Skeletal muscle tissue (tissue), 3 donors: ENCODE measurements at regions not wholly inside any gene's neighbourhood (a gene's known extent, or its start where the extent isn't known, plus 50 kb on each side); places are given as distances from the start of the nearest gene placed in this dataset.
"Not testable (repeated sequence)": the region's sequence is repeated elsewhere in the genome, so short reads cannot be mapped to it uniquely, and the experiment has no call there.

Experiments used
- H3K27ac ChIP-seq: one replicate; pipeline ENCODE4 v1.7.0; 2013; ENCODE audit warnings: mild to moderate bottlenecking, low read depth, low read length, inconsistent platforms
- H3K27me3 ChIP-seq, 3 donors: one replicate each; pipeline ENCODE4 v1.7.0; 2013; ENCODE audit warnings: low read length in 3 of 3; ENCODE audit not compliant: control insufficient read depth in 3 of 3, insufficient read depth in 3 of 3
- H3K36me3 ChIP-seq, 3 donors: one replicate each; pipeline ENCODE4 v1.7.0; 2013; ENCODE audit warnings: low read length in 3 of 3; ENCODE audit not compliant: control insufficient read depth in 3 of 3, insufficient read depth in 3 of 3
- H3K4me1 ChIP-seq, 3 donors: one replicate each; pipeline ENCODE4 v1.7.0; 2013; ENCODE audit warnings: low read length in 3 of 3, mild to moderate bottlenecking in 3 of 3; ENCODE audit not compliant: control insufficient read depth in 3 of 3, insufficient read depth in 3 of 3
- H3K4me3 ChIP-seq, 3 donors: one replicate each; pipeline ENCODE4 v1.7.0; 2013; ENCODE audit warnings: low read length in 3 of 3
- H3K9ac ChIP-seq, 3 donors: one replicate each; pipeline ENCODE4 v1.7.0; 2013; ENCODE audit warnings: low read length in 3 of 3, mild to moderate bottlenecking in 3 of 3, moderate library complexity in 2 of 3, low read depth in 1 of 3
- H3K9me3 ChIP-seq, 3 donors: one replicate each; pipeline ENCODE4 v1.7.0; 2013; ENCODE audit warnings: low read length in 3 of 3; ENCODE audit not compliant: control insufficient read depth in 3 of 3
- donor health status: Osteomylitis.

- H3K27me3 ChIP-seq, H3K4me3 ChIP-seq, H3K9ac ChIP-seq, H3K4me1 ChIP-seq, H3K27ac ChIP-seq, H3K9me3 ChIP-seq, H3K36me3 ChIP-seq: not testable (repeated sequence)
Observed at GRCh38 chr4:4032801-4033605, 193.7 kb downstream of the OTOP1 start.

GRCh38 chr4:4037399-4038138 lies 189.2 kb downstream of the OTOP1 start:
- H3K9ac ChIP-seq, H3K27ac ChIP-seq, H3K4me3 ChIP-seq, H3K4me1 ChIP-seq, H3K27me3 ChIP-seq, H3K9me3 ChIP-seq, H3K36me3 ChIP-seq: not testable (repeated sequence)

GRCh38 chr4:4045823-4046222 lies 180.9 kb downstream of the OTOP1 start:
- not testable (repeated sequence) for H3K36me3 ChIP-seq, H3K4me1 ChIP-seq, H3K9ac ChIP-seq, H3K9me3 ChIP-seq, H3K27ac ChIP-seq, H3K27me3 ChIP-seq, H3K4me3 ChIP-seq

- not testable (repeated sequence) for H3K4me3 ChIP-seq, H3K9ac ChIP-seq, H3K36me3 ChIP-seq, H3K27ac ChIP-seq, H3K9me3 ChIP-seq, H3K4me1 ChIP-seq, H3K27me3 ChIP-seq
Observed at GRCh38 chr4:4046686-4047085, 180.0 kb downstream of the OTOP1 start.

GRCh38 chr4:4047202-4047601 lies 179.5 kb downstream of the OTOP1 start:
- not testable (repeated sequence) for H3K9ac ChIP-seq, H3K36me3 ChIP-seq, H3K27me3 ChIP-seq, H3K4me1 ChIP-seq, H3K4me3 ChIP-seq, H3K27ac ChIP-seq, H3K9me3 ChIP-seq

- H3K9ac ChIP-seq, H3K27me3 ChIP-seq, H3K4me1 ChIP-seq: not testable (repeated sequence)
Observed at GRCh38 chr4:4048227-4048626, 178.5 kb downstream of the OTOP1 start.

GRCh38 chr4:4050781-4051180 lies 175.9 kb downstream of the OTOP1 start:
- H3K27ac ChIP-seq, H3K27me3 ChIP-seq, H3K4me3 ChIP-seq, H3K36me3 ChIP-seq, H3K4me1 ChIP-seq, H3K9me3 ChIP-seq, H3K9ac ChIP-seq: not testable (repeated sequence)

More at GRCh38 chr4:4048227-4048626, 178.5 kb downstream of the OTOP1 start:
- H3K36me3 ChIP-seq, H3K27ac ChIP-seq, H3K9me3 ChIP-seq, H3K4me3 ChIP-seq: not testable (repeated sequence)

- H3K4me3 ChIP-seq, H3K4me1 ChIP-seq, H3K27me3 ChIP-seq, H3K27ac ChIP-seq, H3K9me3 ChIP-seq, H3K9ac ChIP-seq, H3K36me3 ChIP-seq: not testable (repeated sequence)
Observed at GRCh38 chr4:4052933-4053332, 173.8 kb downstream of the OTOP1 start.

GRCh38 chr4:4057226-4057625 lies 169.5 kb downstream of the OTOP1 start:
- H3K9ac ChIP-seq, H3K27ac ChIP-seq, H3K36me3 ChIP-seq, H3K4me1 ChIP-seq, H3K4me3 ChIP-seq, H3K27me3 ChIP-seq, H3K9me3 ChIP-seq: not testable (repeated sequence)

GRCh38 chr4:4084171-4084570 lies 142.6 kb downstream of the OTOP1 start:
- H3K9ac ChIP-seq, H3K27me3 ChIP-seq, H3K9me3 ChIP-seq, H3K36me3 ChIP-seq, H3K27ac ChIP-seq, H3K4me1 ChIP-seq, H3K4me3 ChIP-seq: not testable (repeated sequence)
